ENCODE measurements at regions not wholly inside any gene's neighbourhood (a gene's known extent, or its start where the extent isn't known, plus 50 kb on each side); places are given as distances from the start of the nearest gene placed in this dataset.

- Mint-ChIP-seq H3K36me3 (ENCODE audit: insufficient read depth in 1 of 3, low read depth in 3 of 3) (no peaks in the 10 kb centered on the region), H3K27me3 (ENCODE audit: low read depth) (peaks cover 38% of the 10 kb centered on the region), H3K4me3 (no peak overlapping the region), H3K27ac (no peak overlapping the region), H3K4me1 (peaks cover 8 to 9% of the 10 kb centered on the region in 2 experiments), H3K9me3 (peaks cover 2 to 7% of the 10 kb centered on the region in 2 experiments; a peak in 2 of 5 replicates)
- Histone ChIP-seq H3K9ac (ENCODE audit: extremely low read depth, insufficient read length, low read length) (no peak overlapping the region), H3K18ac (ENCODE audit: insufficient read length, low read depth, low read length) (no peak overlapping the region), H2AK5ac (ENCODE audit: insufficient read length, low read length) (no peak overlapping the region), H2AFZ (ENCODE audit: low read length) (no peak overlapping the region), H4K8ac (replicated peaks; ENCODE audit: insufficient read length, low read depth, low read length) (no peak overlapping the region), H2BK20ac (ENCODE audit: low read depth, low read length, poor library complexity, severe bottlenecking) (no peak overlapping the region), H3K79me2 (ENCODE audit: insufficient read depth, low read length) (no peaks in the 10 kb centered on the region), H3K79me1 (ENCODE audit: insufficient read depth, low read depth, low read length, poor library complexity, severe bottlenecking) (no peaks in the 10 kb centered on the region), H3K56ac (ENCODE audit: insufficient read length, low read depth, low read length) (no peak overlapping the region), H3K4ac (ENCODE audit: low read depth, low read length) (no peak overlapping the region), H3K4me1 (ENCODE audit: insufficient read depth, low read length) (peaks cover 4% of the 10 kb centered on the region; the same call in 1 of the 2 replicates), H3T11ph (ENCODE audit: low read length) (no peak overlapping the region), H3K27me3 (ENCODE audit: insufficient read depth, low read length) (no peaks in the 10 kb centered on the region), H3K23ac (ENCODE audit: insufficient read length, low read depth, low read length) (no peak overlapping the region), H4K91ac (ENCODE audit: insufficient read length, low read depth, low read length) (no peak overlapping the region), H2BK12ac (ENCODE audit: insufficient read length, low read depth, low read length) (no peak overlapping the region), H3K4me2 (ENCODE audit: insufficient read depth, insufficient read length, low read length) (no peak overlapping the region), H3K27ac (ENCODE audit: insufficient read length, low read depth, low read length) (no peak overlapping the region), H2BK15ac (ENCODE audit: low read depth, low read length) (no peak overlapping the region), H4K20me1 (ENCODE audit: control insufficient read depth, insufficient read depth, insufficient read length) (no peaks in the 10 kb centered on the region), H2BK5ac (ENCODE audit: insufficient read length, low read length) (no peak overlapping the region), H4K5ac (ENCODE audit: insufficient read length, low read depth, low read length) (no peak overlapping the region), H3K9me3 (ENCODE audit: control insufficient read depth, low read depth, low read length) (no peaks in the 10 kb centered on the region), H2BK120ac (ENCODE audit: low read depth, low read length, poor library complexity, severe bottlenecking) (no peak overlapping the region), H3K14ac (ENCODE audit: insufficient read depth, low read length) (no peak overlapping the region), H3K23me2 (ENCODE audit: insufficient read length, low read depth, low read length, poor library complexity, severe bottlenecking) (no peaks in the 10 kb centered on the region)
- no peak for TF ChIP-seq CTCF (conservative IDR thresholded peaks at IDR 0.05)
- no CpG with 5 or more reads among the region's 8 CpGs for WGBS (ENCODE audit: extremely low coverage, insufficient read length, low lambda C conversion rate)
- DNase-seq = no peak
These were observed 72.8 kb upstream of the DYNLRB2 start for GRCh38 chr16:80468029-80468428.

Data from H9 (cell line).